ENCODE measurements at regions not wholly inside any gene's neighbourhood (a gene's known extent, or its start where the extent isn't known, plus 50 kb on each side); places are given as distances from the start of the nearest gene placed in this dataset.

- TF ChIP-seq, protein P1, sequence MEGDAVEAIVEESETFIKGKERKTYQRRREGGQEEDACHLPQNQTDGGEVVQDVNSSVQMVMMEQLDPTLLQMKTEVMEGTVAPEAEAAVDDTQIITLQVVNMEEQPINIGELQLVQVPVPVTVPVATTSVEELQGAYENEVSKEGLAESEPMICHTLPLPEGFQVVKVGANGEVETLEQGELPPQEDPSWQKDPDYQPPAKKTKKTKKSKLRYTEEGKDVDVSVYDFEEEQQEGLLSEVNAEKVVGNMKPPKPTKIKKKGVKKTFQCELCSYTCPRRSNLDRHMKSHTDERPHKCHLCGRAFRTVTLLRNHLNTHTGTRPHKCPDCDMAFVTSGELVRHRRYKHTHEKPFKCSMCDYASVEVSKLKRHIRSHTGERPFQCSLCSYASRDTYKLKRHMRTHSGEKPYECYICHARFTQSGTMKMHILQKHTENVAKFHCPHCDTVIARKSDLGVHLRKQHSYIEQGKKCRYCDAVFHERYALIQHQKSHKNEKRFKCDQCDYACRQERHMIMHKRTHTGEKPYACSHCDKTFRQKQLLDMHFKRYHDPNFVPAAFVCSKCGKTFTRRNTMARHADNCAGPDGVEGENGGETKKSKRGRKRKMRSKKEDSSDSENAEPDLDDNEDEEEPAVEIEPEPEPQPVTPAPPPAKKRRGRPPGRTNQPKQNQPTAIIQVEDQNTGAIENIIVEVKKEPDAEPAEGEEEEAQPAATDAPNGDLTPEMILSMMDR (optimal IDR thresholded peaks at IDR 0.05 in 1 of 3, IDR thresholded peaks at IDR 0.05 in 1 of 3, conservative IDR thresholded peaks at IDR 0.05 in 1 of 3; ENCODE audit: extremely low read depth in 1 of 3, insufficient read depth in 2 of 3, low read length in 3 of 3), result no peak
- TF ChIP-seq EZH2 (IDR thresholded peaks at IDR 0.05; ENCODE audit: low read length), result no peak
Observed at GRCh38 chr2:47270421-47270820, 94.1 kb upstream of the CALM2 start.
